HG02588 (cell line): ENCODE measurements at regions not wholly inside any gene's neighbourhood (a gene's known extent, or its start where the extent isn't known, plus 50 kb on each side); places are given as distances from the start of the nearest gene placed in this dataset.

Experiments
- ATAC-seq: cut with Tn5 transposase; IDR thresholded peaks from one replicate; pipeline ENCODE4 v1.9.1; 2021; ENCODE audit warnings: mild to moderate bottlenecking, moderate library complexity; ENCODE audit not compliant: unreplicated experiment

DNA sequence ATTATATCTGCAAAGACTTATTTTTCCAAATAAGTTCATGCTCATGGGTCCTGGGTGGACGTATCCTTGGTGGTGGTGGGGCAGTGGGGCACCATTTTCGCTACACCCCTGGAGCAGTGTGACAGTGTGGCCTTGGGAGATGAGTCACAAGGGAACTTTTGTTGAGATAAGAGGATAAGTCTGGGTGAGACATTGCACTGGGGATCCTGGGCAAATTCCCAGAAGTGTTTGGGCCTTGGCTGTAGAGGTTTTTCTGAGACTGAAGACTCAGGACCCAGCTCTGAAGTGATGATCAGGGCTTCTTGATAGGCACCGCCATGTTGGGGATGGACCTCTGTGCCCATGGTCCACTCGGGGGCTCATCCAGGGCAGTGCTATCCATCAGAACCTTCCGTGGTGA is 149.4 kb downstream of the MACROH2A1 start:
- no peak for ATAC-seq

DNA sequence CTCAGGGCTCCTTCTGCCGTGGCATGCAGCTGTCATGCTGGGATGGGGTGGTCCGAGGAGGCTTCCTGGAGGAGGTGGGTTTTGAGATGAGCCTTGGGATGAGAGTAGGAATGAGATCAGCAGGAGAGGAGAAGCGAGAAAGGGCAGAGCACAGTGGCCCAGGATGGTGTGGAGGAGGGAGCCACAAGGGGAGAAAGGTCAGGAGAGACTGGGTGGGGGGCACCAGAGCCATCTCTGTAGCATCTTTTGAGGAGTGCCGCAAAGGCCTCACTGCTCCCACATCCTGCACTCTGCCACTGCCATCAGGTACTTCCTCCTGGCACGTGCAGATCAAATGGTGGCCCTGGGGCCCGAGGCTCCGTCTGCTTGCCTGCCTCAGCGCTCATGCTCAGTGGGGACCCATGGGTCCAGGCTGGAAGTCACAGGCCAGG is 150.2 kb downstream of the MACROH2A1 start:
- ATAC-seq = no peak

- ATAC-seq = no peak
Observed at GRCh38 chr5:135246923-135247795, 151.9 kb downstream of the MACROH2A1 start.

GRCh38 chr5:135246605-135246922 is 152.5 kb downstream of the MACROH2A1 start:
- no peak for ATAC-seq

DNA sequence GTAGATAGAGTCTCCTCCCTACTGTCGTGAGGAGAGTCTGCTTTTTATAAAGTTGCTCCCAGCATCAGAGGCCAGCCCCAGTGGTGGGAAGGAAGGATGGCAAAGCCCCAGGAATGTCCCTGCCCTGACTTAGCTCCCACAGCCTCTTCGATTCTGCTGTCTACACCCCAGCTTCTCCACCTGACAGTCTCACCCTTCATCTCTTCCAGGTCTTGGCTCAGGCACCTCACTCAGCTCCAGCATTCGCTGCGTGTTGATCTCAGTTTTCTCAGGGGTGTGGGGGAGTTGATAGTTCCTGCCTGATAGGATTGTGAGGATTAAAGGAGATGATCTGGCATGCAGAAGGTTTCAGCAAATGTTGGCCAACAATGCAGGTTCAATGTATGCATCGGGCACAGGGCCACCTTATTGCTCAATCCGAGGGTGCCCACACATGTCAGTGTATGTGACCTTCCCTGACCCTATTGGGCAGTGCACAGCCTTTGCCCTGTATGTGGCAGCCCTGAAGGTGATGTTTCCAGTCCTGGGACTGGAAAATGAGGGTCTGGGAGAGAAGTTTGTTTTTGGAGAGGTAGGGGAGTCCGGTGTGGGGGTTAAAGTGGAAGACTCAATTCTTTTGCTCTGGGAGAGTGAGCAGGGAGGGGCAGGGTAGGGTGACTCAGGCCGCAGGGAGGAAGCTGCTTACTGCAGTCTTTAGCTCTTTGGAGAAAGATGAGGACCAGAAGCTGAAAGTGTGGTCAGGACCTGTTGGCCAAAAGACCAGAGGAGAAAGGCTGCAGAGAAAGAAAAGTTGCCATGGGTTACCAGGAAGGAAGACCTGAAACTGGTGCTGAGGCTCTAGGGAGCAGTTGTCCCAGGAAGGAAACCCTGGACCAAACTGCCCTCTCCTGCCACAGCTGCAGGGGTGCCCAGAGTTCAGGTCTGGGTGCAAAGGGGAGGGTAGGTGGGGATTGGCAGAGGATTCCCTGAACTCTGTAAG is 153.2 kb downstream of the MACROH2A1 start:
- ATAC-seq = no peak

GRCh38 chr5:135244620-135245021 is 154.4 kb downstream of the MACROH2A1 start:
- ATAC-seq = no peak

- ATAC-seq = no peak
Observed at GRCh38 chr5:135243556-135244285, 155.3 kb downstream of the MACROH2A1 start.

GRCh38 chr5:135242866-135243555 is 156.0 kb downstream of the MACROH2A1 start:
- no peak for ATAC-seq

GRCh38 chr5:135242021-135242865 is 156.8 kb downstream of the MACROH2A1 start:
- no peak for ATAC-seq

DNA sequence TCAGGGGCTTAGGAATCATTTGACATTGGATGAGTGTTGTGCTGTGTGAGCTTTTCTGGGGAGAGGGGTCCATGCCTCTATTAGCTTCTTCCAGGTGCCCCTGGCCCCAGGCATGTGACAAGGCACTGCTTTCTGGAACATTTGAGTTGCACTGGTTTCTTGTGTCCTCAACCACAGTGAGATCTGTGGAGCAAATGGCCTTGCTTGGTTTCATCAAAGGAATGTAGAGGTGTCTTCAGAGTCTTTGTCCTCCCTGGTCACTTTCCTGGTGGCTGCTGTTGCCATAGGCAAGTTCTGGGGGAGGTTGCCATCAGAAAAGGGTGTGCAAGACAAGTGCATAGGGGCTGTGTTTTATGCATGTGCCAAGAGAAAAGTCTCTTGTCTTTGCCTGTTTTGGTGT is 157.5 kb downstream of the MACROH2A1 start:
- no peak for ATAC-seq

DNA sequence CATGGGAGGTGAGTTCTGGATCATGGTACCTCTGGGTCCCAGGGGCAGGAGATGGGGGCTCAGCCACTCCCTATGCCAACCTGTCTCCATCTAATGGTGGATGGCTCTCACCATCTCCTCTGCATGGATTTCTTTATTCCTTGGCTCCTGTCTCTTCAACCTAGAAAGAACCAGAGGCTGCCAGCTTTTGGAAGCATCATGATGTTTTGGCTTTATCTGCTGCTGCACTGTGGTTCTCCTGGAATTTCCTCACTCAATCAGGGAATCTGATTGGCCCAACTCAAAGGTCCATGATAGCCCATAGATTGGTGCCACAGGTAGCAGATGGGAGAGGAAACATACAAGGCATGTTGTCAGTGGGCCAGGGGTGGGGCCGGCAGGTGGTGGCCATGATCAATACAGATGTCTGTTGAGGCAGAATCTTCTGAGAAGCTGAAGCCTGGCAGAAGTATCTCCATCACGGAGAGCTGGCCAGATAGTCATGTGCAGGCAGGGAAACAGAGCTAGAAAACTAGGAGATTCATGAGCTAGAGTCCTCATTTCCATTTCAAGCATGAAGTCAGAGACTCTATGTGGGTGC is 158.2 kb downstream of the MACROH2A1 start:
- no peak for ATAC-seq

GRCh38 chr5:135240283-135240633 is 158.8 kb downstream of the MACROH2A1 start:
- ATAC-seq = no peak

- no peak for ATAC-seq
Observed at GRCh38 chr5:135239453-135240282, 159.4 kb downstream of the MACROH2A1 start.

DNA sequence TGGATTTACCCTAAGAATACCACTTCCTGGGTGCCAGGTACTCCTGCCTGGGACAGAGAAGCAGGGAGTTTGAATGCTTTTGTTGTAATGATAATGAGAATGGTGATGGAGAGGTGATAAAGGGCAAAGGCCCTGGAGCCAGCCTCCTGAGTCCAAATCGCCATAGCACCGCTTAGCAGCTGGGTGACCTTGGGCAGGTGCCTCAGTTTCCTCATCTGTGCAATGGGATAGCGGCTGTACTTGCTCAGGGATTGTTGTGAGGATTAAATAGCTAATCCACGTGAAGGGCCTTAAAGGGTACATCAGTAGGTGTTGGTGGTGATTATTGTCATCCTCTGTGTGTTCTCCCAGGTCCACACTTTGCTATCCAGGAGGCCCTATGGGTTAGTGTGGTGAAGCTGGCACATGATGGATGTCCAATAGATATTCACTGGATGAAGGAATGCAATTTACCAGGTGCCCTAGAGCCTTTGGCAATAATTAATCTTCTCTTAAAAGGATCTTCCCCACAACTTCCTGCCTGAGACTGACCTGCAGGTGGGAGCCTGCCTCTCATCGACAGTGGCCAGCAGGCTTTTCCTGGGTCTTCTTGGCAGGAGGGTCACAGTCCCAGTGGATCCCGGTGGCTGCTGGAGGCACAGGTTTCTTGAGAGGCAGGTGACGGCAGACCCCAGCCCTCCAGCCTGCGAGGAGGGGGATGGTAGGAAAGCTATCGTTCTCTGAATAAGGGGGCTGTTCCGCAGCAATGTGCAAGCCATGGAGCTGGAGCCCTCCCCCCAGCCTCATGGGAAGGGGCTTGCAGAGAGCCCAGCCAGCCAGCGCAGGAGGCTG is 160.2 kb downstream of the MACROH2A1 start:
- ATAC-seq = no peak

DNA sequence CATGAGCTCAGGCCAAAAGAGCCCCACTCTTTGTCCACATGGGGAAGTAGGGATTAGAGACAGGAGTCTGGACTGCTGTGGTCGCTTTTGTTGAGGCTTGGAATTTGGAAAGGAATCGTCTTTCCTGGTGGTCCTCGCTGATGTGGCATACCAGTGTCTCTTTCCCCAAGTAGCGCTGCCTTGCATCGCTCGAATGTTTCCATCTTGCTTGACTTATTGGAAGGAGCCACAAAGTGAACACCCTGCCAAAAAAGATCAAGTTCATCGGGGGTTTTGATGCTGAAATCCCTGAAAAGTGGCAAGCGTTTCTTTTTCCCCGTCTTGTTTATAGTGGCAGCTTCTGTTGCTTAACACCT is 161.3 kb downstream of the MACROH2A1 start:
- no peak for ATAC-seq

DNA sequence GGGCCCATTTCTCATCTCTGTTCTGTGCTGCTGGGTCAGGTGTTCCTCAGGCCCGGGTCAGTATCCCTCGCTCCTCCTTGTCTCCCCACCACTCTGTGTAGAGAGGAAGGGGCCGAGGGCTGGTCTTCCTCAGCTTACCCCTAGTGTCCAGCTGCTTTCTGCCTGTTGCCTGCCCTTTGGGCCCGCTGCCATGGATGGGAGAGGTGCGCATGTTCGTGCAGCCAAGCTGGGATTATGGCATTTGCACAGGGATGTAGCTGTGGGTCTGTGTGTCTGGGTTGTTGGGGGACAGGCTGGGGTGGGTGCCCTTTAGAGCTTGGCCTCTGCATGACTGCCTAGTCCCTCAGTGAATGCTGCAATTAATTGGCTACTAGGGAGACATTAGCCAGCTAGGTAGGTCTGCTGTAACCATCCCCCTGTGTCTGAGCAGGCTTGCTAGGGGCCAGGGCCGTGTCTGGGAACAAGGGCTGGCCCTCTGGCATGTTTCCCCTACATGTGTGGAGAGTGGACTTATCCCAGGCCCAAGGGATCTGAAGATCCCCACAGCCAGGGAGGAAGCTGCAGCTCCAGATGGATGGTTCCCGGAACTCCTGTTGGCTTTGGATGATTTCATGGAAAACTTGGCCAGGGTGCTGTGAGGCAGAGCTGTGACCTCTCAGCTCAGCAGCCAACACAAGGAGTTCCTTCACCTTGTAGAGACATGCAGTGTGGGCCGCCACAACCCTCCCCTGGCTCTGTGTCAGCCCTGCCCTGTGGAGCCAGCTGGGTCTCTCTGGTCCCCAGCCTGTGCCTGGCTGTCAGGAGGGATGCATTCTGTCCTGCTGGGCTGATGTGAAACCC is 161.9 kb downstream of the MACROH2A1 start:
- no peak for ATAC-seq
